ENCODE measurements at regions not wholly inside any gene's neighbourhood (a gene's known extent, or its start where the extent isn't known, plus 50 kb on each side); places are given as distances from the start of the nearest gene placed in this dataset.

DNA sequence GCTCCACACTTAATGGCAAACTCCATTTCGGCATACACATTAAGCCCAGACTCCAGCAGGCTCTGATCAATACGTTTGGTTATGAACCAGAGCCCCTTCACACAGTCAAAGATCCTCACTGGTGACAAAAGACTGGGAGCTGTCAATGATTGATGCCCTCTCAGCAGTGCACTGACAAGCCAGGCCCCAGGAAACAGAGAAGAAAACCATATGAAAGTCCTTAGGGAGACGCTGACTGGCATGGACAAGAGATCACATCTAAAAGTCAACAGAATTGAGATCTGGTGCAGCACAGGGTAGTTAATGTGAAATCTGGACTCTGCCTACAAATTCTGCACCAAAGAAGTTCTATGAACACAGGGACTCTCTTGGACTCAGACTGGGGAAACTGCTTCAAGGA is 600.9 kb upstream of the NRP1 start:
- DNase-seq (ENCODE audit: extremely low spot score in 2 of 2): no peak
- intact Hi-C loops (cut with DNase I): no loop called here
- Histone ChIP-seq H3K27me3 (no peaks in the 10 kb centered on the region), H3K9me3 (no peaks in the 10 kb centered on the region), H3K4me3 (no peak overlapping the region), H3K36me3 (no peaks in the 10 kb centered on the region), H3K4me1 (no peaks in the 10 kb centered on the region), H3K27ac (no peak overlapping the region)
- TF ChIP-seq CTCF (IDR thresholded peaks at IDR 0.05) (no peak), POLR2A (IDR thresholded peaks at IDR 0.05) (no peak), POLR2AphosphoS5 (IDR thresholded peaks at IDR 0.05; ENCODE audit: insufficient read depth in 1 of 2, low read depth in 1 of 2) (no peak)

GRCh38 chr10:33930079-33930478 is 595.6 kb upstream of the NRP1 start:
- DNase-seq (ENCODE audit: extremely low spot score in 2 of 2): no peak
- TF ChIP-seq POLR2A (IDR thresholded peaks at IDR 0.05): no peak
- H3K4me3 ChIP-seq: no peak overlapping the region
- H3K27ac ChIP-seq: no peak overlapping the region
- no peaks in the 10 kb centered on the region for H3K36me3 ChIP-seq
- intact Hi-C loops (cut with DNase I): no loop called here
- H3K4me1 ChIP-seq: peaks cover 8% of the 10 kb centered on the region
- no peaks in the 10 kb centered on the region for H3K9me3 ChIP-seq
- H3K27me3 ChIP-seq: no peaks in the 10 kb centered on the region

DNA sequence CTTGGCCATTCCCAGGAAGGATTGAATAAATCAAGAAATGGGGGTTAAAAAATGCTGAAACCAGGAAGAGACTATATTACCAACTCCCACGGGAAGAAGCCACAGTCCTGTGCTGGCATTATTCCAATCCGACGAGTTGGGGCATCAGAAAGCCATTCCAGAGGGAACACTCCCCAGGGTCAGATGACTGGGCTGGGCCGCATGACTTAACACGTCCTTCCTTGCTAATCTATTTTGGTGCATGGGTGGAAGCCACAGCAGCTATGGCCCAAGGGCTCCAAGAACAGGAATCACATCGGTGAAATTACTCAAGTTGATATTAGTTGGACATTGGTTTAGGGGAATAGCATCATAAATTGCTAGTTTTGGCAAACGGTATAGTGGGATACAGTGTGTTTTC is 592.9 kb upstream of the NRP1 start:
- Histone ChIP-seq H3K36me3 (no peaks in the 10 kb centered on the region), H3K4me1 (peaks cover 8% of the 10 kb centered on the region), H3K27me3 (no peaks in the 10 kb centered on the region), H3K27ac (no peak overlapping the region), H3K9me3 (no peaks in the 10 kb centered on the region), H3K4me3 (no peak overlapping the region)
- TF ChIP-seq CTCF (IDR thresholded peaks at IDR 0.05) (no peak), POLR2A (IDR thresholded peaks at IDR 0.05) (no peak), POLR2AphosphoS5 (IDR thresholded peaks at IDR 0.05; ENCODE audit: insufficient read depth in 1 of 2, low read depth in 1 of 2) (peak in 1 of 2 donors; percentile 51)
- intact Hi-C loops (cut with DNase I): no loop called here
- no peak for DNase-seq (ENCODE audit: extremely low spot score in 2 of 2)

GRCh38 chr10:33921970-33922605 is 587.6 kb upstream of the NRP1 start:
- Histone ChIP-seq H3K27ac (no peak overlapping the region), H3K36me3 (no peaks in the 10 kb centered on the region), H3K4me3 (no peak overlapping the region), H3K4me1 (no peaks in the 10 kb centered on the region), H3K27me3 (no peaks in the 10 kb centered on the region), H3K9me3 (no peaks in the 10 kb centered on the region)
- TF ChIP-seq CTCF (IDR thresholded peaks at IDR 0.05): no peak
- no peak for DNase-seq (ENCODE audit: extremely low spot score in 2 of 2)
- intact Hi-C loops (cut with DNase I): no loop called here

GRCh38 chr10:33920351-33920750 is 585.9 kb upstream of the NRP1 start:
- no peaks in the 10 kb centered on the region for H3K4me1 ChIP-seq
- intact Hi-C loops (cut with DNase I): no loop called here
- no peak for DNase-seq (ENCODE audit: extremely low spot score in 2 of 2)
- TF ChIP-seq CTCF (IDR thresholded peaks at IDR 0.05) (no peak), POLR2A (IDR thresholded peaks at IDR 0.05) (no peak), POLR2AphosphoS5 (IDR thresholded peaks at IDR 0.05; ENCODE audit: insufficient read depth in 1 of 2, low read depth in 1 of 2) (no peak)
- no peaks in the 10 kb centered on the region for H3K36me3 ChIP-seq
- H3K9me3 ChIP-seq: no peaks in the 10 kb centered on the region
- no peak overlapping the region for H3K4me3 ChIP-seq
- no peaks in the 10 kb centered on the region for H3K27me3 ChIP-seq
- H3K27ac ChIP-seq: no peak overlapping the region
